ENCODE measurements at regions not wholly inside any gene's neighbourhood (a gene's known extent, or its start where the extent isn't known, plus 50 kb on each side); places are given as distances from the start of the nearest gene placed in this dataset.
"Not testable (repeated sequence)": the region's sequence is repeated elsewhere in the genome, so short reads cannot be mapped to it uniquely, and the experiment has no call there.

- BruUV-seq (replicated peaks) = no TSS peak
- CTCF ChIA-PET = no interaction called here
- DNase-seq (ENCODE audit: low spot score) = peak; percentile 3
- Histone ChIP-seq H3K27ac (ENCODE audit: low read depth, low read length, poor library complexity, severe bottlenecking) (no peak overlapping the region), H3K27me3 (replicated peaks; ENCODE audit: insufficient read depth, low read depth, low read length, poor library complexity) (no peaks in the 10 kb centered on the region), H3K4me1 (ENCODE audit: insufficient read depth, low read length, poor library complexity, severe bottlenecking) (no peaks in the 10 kb centered on the region), H3K36me3 (ENCODE audit: insufficient read depth, low read length, poor library complexity, severe bottlenecking) (no peaks in the 10 kb centered on the region), H3K9me3 (ENCODE audit: low read depth, low read length, poor library complexity, severe bottlenecking) (no peaks in the 10 kb centered on the region), H3K4me3 (ENCODE audit: low read depth, low read length, poor library complexity, severe bottlenecking) (no peak overlapping the region)
- no peak for TF ChIP-seq CTCF (conservative IDR thresholded peaks at IDR 0.05; ENCODE audit: low read depth, low read length)
- TF ChIP-seq EZH2 (IDR thresholded peaks at IDR 0.05; ENCODE audit: borderline replicate concordance, low read depth, low read length, poor library complexity, severe bottlenecking) = no peak
- intact Hi-C loops (cut with micrococcal nuclease; ENCODE audit: unreplicated experiment) = no loop called here
- POLR2A ChIA-PET (ENCODE audit: low non-redundant PET) = no interaction called here
These were observed 1165.2 kb downstream of the TBL1XR1 start for GRCh38 chr3:176032043-176032442.

GRCh38 chr3:176016203-176016602 is 1157.1 kb downstream of the NAALADL2 start:
- not testable (repeated sequence) for DNase-seq (ENCODE audit: low spot score); BruUV-seq (replicated peaks)

GRCh38 chr3:176015228-176015627 is 1156.1 kb downstream of the NAALADL2 start:
- intact Hi-C loops (cut with micrococcal nuclease; ENCODE audit: unreplicated experiment); DNase-seq (ENCODE audit: low spot score); POLR2A ChIA-PET (ENCODE audit: low non-redundant PET); H3K27me3 ChIP-seq (replicated peaks; ENCODE audit: insufficient read depth, low read depth, low read length, poor library complexity); H3K36me3 ChIP-seq (ENCODE audit: insufficient read depth, low read length, poor library complexity, severe bottlenecking); H3K9me3 ChIP-seq (ENCODE audit: low read depth, low read length, poor library complexity, severe bottlenecking); H3K4me1 ChIP-seq (ENCODE audit: insufficient read depth, low read length, poor library complexity, severe bottlenecking); H3K4me3 ChIP-seq (ENCODE audit: low read depth, low read length, poor library complexity, severe bottlenecking); BruUV-seq (replicated peaks); H3K27ac ChIP-seq (ENCODE audit: low read depth, low read length, poor library complexity, severe bottlenecking); CTCF ChIA-PET: not testable (repeated sequence)

More at GRCh38 chr3:176016203-176016602, 1157.1 kb downstream of the NAALADL2 start:
- H3K4me3 ChIP-seq (ENCODE audit: low read depth, low read length, poor library complexity, severe bottlenecking); H3K27me3 ChIP-seq (replicated peaks; ENCODE audit: insufficient read depth, low read depth, low read length, poor library complexity); H3K4me1 ChIP-seq (ENCODE audit: insufficient read depth, low read length, poor library complexity, severe bottlenecking); CTCF ChIA-PET; POLR2A ChIA-PET (ENCODE audit: low non-redundant PET); H3K36me3 ChIP-seq (ENCODE audit: insufficient read depth, low read length, poor library complexity, severe bottlenecking); H3K9me3 ChIP-seq (ENCODE audit: low read depth, low read length, poor library complexity, severe bottlenecking); intact Hi-C loops (cut with micrococcal nuclease; ENCODE audit: unreplicated experiment); H3K27ac ChIP-seq (ENCODE audit: low read depth, low read length, poor library complexity, severe bottlenecking): not testable (repeated sequence)

GRCh38 chr3:176009256-176009655 is 1150.1 kb downstream of the NAALADL2 start:
- ChIA-PET POLR2A (ENCODE audit: low non-redundant PET) (no interaction called here), CTCF (no interaction called here)
- H3K36me3 ChIP-seq (ENCODE audit: insufficient read depth, low read length, poor library complexity, severe bottlenecking) = no peaks in the 10 kb centered on the region
- no peaks in the 10 kb centered on the region for H3K4me1 ChIP-seq (ENCODE audit: insufficient read depth, low read length, poor library complexity, severe bottlenecking)
- H3K4me3 ChIP-seq (ENCODE audit: low read depth, low read length, poor library complexity, severe bottlenecking) = no peak overlapping the region
- H3K27ac ChIP-seq (ENCODE audit: low read depth, low read length, poor library complexity, severe bottlenecking) = no peak overlapping the region
- H3K9me3 ChIP-seq (ENCODE audit: low read depth, low read length, poor library complexity, severe bottlenecking) = no peaks in the 10 kb centered on the region
- intact Hi-C loops (cut with micrococcal nuclease; ENCODE audit: unreplicated experiment) = no loop called here
- TF ChIP-seq EZH2 (IDR thresholded peaks at IDR 0.05; ENCODE audit: borderline replicate concordance, low read depth, low read length, poor library complexity, severe bottlenecking) (no peak), CTCF (conservative IDR thresholded peaks at IDR 0.05; ENCODE audit: low read depth, low read length) (no peak)
- no peak for DNase-seq (ENCODE audit: low spot score)
- BruUV-seq (replicated peaks) = no TSS peak
- no peaks in the 10 kb centered on the region for H3K27me3 ChIP-seq (replicated peaks; ENCODE audit: insufficient read depth, low read depth, low read length, poor library complexity)
